ENCODE measurements at regions not wholly inside any gene's neighbourhood (a gene's known extent, or its start where the extent isn't known, plus 50 kb on each side); places are given as distances from the start of the nearest gene placed in this dataset.

DNA sequence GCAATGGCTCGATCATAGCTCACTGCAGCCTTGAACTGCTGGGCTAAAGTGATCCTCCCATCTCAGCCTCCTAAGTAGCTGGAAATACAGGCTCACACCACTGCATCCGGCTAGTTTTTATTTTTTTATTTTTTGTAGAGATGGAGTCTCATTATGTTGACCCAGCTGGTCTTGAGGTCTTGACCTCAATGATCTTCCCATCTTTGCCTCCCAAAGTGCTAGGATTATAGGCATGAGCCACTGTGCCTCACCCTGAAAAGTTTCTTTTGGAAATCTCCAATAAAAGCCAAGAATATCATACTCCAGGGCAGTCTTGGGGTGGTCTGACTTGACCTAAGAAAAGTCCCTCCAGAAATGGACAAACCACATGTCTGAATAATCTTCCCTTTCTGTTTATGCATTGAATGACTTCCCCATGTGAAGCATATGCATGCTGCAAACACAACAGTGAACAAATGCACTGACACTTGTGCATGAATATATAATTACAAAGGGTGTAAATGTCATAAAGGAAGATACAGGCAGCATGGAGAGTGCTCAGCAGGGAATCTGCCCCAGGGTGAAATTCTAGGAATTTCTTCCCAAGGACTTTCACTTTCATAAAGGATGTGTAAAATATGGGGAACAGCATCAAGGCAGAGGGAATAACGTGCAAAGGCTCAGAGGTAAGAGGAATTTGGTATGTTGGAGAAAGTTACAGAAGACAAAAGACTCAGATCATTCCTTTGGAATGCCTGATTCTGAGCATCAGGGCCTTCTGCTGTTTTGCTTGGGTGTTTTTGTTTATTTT, 142.4 kb upstream of the LYZL1 start:
- DNase-seq (ENCODE audit: low read depth in 2 of 2): no peak

DNA sequence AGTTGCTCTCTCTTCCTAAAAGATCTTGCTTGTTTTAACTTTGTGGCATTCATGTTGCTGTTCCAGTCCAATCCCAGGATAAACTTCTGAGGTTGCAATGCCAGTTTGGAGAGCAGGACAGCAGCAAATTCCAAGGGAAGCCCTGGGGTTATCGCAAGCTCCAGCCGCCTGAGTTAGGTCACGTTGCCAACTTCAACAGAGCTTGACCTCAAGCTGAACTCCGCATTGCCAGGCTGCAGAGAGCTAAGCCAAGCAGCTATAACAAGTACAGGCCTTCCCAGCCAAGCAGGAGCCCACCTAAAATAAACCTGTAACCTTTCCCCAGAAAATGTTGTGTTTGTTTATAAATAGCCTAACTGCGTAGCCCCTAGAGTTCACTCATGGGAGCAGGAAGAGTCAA, 138.9 kb upstream of the LYZL1 start:
- peak; percentile 25 to 78 for DNase-seq (ENCODE audit: low read depth in 2 of 2)

DNA sequence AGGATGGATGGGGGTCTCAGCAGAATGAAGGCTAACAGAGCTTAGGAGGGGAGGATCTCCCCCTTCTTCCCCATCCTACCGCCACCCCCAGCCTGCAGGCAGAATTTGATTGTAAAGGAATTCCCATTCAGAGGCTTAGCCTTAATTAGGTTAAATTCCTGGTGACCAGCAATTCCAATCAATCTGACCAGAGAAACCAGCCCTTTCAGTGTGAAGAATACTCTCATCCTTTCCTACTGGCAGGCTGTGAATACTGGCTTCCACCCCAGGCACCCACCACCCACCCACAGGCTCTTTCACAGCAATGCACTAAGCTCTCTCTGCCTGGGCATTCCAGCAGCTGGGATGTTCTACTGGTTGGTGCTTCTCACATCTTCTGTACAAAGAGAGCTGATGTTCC, 137.9 kb upstream of the LYZL1 start:
- DNase-seq (ENCODE audit: low read depth in 2 of 2): no peak

DNA sequence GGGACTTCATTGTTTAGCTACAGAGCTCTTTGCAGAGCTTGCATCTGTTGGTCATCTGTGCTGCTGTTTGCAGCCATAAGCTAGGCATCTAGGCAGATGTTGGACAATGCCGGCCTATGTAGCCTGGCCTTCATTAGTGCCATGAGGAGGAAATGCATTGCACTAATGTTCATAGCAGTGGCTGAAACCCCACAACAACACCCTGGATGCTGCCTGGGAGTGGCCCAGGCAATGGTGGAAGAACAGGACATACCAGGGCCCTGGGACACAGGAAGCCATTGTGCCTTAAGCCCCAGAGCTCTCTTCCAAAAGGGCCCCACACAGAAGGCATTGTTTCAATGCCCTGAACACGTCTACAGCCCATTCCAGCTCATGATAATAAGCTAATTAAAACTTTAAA, 131.5 kb upstream of the LYZL1 start:
- DNase-seq (ENCODE audit: low read depth in 2 of 2): no peak

DNA sequence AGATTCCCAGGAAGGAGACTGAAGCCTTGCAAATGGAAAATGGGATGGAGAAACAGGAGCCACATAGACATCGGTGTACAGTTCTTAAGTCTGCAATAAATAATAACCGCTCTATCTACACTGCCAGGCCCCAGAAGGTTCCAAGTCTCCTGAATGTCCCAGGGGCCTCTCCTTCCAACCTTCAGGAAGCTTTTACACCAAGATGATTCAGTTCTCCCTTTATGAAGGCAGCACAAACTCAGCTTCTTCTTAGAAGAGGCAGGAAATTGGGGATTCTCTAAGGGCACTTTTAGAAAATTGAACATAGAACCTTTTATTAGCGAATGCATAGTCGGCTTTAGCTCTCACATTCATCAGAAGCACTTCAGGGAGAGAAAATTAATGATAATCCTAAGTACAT, 130.8 kb upstream of the LYZL1 start:
- no peak for DNase-seq (ENCODE audit: low read depth in 2 of 2)

DNA sequence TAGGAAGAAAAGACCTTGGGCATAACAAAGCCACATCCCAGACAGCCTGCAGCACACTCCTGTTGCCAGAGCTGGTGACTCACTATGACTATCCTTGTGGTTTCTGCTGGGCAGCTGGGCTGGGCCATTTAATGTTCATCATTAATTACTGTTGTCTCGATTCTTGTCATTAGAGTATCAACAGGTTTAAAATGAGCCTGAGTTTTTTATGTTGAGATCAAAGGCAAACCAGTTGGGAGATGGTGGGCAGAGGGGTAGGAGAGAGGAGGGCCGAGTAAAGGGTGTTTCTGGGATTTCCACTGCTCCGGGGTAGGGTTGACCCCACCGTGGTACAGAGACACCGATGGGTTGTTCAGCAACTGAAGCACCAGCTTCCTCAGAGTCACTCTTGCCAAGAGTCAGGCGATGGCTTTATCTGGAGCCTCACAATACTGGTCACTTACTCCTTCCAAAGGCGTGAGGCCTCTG, 128.7 kb upstream of the LYZL1 start:
- DNase-seq (ENCODE audit: low read depth in 2 of 2): peak in 1 of 2 donors; percentile 71

DNA sequence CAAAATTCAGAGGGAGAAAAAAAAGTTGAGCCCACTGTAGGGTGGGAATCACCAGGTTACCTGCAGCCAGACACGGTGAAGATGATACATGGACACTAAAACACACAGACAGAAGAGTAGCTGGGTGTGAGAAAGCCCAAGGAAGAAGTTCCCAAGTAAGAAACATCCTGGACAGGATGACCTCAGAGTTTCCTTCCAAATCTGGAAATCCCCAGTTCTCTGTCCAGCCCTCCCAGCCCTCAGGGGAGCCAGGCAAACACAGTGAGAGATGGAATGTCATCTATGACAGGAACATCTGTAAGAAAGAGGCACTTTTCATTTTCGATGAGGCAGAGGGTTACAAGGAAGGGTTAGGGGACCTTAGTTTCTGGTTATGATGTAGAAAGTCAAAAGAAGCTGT, 125.1 kb upstream of the LYZL1 start:
- peak in 1 of 2 donors; percentile 55 for DNase-seq (ENCODE audit: low read depth in 2 of 2)

DNA sequence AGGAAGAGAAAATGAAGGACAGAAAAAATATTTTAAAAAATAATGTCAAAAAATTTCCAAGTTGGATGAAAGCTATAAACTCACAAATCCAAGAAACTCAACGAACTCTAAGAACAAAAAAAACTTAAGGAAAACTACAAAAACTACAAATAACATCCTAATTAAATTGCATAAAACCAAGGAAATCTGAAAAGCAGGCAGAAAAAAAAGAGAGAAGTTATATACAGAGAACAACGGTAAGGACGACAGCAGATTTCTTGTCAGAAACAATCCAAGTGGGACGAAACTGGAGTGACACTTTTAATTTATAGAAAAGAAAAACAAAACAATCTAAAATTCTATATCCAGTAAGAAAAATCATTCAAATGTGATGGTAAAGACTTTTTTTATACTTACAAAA, 122.2 kb upstream of the LYZL1 start:
- DNase-seq (ENCODE audit: low read depth in 2 of 2): no peak

DNA sequence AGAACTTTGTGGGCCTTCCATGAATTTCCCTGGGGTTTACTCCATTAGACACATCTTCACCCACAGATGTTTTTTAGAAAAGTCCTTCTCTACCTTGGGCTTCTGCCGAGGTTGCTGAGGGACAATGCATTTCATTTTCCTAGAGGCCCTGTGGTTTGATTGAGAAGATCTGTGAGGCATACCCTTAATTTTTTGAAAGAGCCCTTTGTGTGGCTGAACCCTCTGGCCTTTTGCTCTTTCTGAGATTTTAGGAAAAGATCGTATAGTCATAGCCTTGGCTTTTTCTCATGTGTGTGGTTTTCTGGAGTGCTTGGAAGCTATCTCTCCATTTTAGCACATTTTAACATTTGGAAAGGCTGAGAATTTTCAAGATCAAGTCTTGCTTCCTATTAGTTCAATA, 119.8 kb upstream of the LYZL1 start:
- no peak for DNase-seq (ENCODE audit: low read depth in 2 of 2)

DNA sequence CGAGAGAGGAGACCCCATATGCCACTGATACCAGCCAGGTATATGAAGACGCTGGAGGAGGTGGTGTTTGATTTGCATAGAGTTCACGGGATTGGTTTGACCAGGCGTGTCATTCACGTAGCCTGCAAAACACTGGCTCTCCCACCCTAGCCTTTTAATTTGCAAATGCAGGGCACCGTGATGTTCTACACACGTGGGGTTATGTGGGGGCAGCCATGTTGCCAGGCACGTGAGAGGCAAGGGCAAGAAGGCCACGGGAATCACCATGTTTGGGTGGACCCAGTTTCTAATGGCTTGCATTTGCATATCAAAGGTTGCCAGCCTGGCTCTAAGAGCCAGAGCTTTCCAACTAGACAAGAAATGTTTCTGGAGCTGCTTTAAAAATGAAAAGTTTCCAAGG, 117.2 kb upstream of the LYZL1 start:
- no peak for DNase-seq (ENCODE audit: low read depth in 2 of 2)

DNA sequence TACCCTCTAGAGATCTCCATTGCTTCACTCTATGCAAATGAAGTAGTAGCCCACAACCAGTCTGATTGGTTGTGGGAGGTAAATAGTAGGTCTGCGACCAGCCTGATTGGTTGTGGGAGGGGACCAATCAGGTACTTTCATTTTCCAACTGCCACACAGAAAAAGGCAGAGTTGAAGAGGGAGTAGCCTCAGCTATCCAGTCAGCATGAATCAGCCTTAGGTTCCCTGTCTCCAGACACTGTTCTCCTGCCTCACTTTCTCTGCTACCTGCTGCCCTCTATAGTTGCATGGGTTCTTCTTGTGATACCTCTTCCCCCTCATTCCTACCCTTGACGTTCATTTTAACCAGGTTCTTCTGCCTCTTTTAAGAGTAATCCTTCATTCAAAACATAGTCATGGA, 114.5 kb upstream of the LYZL1 start:
- no peak for DNase-seq (ENCODE audit: low read depth in 2 of 2)

DNA sequence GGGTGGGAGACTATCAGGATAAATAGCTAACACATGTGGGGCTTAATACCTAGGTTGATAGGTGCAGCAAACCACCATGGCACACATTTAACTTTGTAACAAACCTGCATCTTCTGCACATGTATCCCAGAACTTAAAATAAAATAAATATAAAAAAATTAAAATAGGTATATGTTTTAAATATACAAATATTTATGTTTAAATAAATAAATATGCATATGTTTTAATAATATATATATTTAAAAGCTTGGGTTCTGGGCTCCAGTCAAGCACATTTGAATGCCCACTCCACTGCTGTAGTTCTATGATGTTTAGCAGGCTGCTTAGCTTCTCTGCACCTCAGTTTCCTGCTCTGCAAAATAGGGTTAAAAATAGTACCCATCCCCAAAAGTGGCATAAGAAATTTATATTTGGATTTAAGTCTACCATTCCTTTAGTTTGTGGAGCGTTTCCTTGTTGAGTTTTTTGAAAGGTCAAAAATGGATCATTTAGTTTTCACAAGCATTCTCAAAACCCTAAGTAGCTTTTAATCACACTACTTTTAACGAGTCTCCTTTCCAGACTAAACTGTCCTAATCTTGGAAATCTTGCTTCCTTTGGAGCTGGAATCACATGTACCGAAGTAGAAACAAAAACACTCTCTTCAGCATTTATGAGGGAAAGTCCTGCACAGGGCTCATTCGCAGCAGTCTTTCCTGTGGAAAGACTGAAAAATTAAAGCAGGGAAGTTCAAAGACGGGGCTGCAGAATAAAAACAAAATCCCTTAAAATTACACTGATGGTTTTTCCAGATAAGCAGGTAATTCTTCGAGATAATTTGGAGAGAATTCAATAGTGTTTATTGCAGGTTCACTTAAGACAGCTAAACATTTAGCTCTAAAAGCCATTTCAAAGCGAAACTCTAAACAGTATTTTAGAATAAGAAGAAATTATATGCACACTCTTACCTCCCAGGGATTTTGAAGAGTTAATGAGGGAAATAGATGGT, 111.7 kb upstream of the LYZL1 start:
- peak in 1 of 2 donors; percentile 33 for DNase-seq (ENCODE audit: low read depth in 2 of 2)

DNA sequence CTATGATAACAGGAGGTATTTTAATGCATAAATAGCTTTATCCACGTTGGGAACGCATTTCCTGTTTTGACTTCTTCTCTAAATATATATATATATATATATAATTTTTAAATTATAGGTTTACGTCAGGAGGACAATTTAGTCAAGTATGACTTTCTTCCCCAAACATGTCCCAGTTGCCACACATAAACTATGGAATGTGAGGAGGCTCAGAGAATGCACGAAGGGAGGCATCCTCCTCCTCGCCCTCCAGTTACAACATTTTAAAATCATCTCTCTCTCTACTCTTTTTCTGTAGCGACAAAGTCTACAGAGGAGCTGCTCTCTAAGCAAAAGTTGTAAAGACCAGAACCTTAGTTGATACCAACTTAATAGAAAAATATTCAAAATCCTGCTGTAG, 106.9 kb upstream of the LYZL1 start:
- no peak for DNase-seq (ENCODE audit: low read depth in 2 of 2)

DNA sequence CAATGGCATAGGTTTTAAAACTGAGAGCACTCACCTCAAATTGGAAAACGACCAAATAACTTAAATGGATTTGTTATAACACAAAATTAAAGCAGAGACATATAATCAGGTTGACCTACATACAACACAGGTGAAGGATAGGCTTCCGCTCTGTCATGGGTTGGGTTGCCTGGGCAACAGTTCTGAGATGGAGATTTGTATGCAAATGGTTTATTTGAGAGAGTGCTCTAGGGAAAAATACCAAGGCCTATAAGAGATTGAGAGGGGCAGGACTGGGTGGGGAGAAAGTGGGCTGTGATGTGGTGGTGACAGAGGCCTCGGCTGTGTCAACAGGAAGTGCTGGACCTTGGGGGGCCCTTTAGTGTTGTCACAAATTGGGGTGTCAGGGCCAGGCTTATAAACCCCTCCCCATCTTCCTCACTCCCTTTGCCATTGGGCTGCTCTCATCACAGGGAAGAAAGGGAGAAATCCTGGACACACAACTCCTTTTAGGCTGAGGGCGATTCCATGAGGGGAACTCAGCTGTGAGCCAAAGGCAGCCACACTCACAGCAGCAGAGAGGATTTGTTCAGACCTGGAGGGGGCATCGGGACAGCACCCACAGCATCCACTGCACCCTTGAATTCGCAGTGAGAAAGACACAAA, 105.4 kb upstream of the LYZL1 start:
- DNase-seq (ENCODE audit: low read depth in 2 of 2): no peak

DNA sequence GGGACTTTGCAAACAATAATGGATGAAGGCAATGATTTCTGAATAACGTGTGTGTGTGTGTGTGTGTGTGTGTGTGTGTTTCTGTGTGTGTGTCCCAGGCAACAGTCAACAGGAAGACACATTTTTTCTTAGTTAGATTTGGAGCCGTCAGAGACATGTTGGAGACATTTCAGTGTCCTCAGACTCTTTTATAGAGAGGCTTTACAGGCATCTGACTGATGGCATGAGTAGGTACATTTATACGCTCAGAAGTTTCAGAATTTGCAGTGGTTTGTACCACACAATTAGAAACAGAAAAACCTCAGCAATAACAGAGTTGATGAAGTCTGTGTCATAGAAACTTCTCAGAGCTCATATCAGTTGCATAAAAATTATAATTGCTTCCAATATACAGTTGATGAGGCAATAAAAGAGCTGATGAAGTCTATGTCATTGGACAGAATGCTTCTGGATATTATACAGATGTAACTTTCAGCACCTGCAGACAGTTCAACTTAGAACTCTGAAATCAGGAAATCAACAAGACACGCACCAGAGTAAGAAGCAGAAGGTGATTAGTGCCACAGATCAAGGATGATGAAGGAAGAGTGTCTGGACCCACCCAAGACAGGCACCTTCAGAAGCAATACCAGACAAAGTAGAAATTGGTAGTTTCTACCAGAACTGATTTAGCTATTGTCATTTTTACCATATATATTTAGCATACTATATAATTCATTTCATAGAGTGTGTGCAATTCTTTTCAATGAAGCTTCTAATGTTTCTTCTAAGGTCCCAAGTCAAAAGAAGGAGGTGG, 104.5 kb upstream of the LYZL1 start:
- no peak for DNase-seq (ENCODE audit: low read depth in 2 of 2)

DNA sequence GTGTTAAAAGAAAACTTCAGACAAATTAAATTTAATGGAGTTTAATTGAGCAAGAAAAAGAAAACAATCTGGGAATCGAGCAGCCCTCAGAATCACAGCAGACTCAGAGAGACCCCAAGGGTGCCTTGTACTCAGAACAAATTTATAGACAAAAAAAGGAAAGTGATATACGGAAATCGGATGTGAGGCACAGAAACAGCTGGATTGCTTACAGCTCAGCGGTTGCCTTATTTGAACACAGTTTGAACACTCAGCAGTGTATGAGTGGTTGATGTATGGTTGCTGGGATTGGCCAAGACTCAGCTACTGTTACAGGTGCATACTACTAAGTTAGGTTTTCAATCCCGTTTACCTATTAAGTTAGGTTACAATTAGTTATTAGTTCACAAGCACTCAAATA, 103.8 kb upstream of the LYZL1 start:
- no peak for DNase-seq (ENCODE audit: low read depth in 2 of 2)

DNA sequence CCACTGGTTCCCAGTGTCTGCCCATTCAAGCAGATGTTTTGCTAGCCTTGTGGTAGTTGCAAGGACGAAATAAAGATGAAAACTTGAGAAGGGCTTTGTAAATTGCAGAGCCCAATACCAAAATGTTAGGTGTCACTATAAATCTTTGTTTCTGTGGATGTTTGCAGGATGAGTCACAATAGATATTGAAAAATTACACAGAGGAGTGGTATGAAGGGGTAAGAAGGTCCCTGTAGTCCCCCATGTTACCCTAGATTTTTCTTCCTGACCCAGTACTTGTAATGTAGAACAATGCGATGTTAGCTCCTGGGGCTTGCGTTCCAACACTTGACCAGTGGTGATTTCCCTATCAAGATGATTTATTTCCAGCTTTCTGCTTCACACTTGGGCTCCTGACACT, 102.6 kb upstream of the LYZL1 start:
- DNase-seq (ENCODE audit: low read depth in 2 of 2): no peak

DNA sequence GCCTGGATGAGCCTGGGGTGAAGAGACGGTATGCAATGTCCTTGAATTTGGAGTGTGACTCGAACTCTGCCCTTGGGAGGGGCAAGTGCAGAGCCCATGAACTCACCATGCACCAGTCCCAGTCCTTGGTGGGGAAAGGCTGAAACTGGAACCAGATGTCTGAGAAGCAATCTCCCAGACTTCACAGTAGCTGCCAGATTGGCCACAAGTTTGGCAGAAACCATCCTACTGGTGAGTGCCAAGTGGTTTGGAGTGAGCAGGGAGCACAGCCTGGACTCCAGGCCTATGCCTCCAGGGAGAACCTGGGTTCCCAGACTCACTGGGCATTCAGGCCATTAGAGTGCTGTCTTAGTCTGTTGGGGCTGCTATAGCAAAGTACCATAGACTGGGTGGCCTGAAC, 99.6 kb upstream of the LYZL1 start:
- DNase-seq (ENCODE audit: low read depth in 2 of 2): no peak

DNA sequence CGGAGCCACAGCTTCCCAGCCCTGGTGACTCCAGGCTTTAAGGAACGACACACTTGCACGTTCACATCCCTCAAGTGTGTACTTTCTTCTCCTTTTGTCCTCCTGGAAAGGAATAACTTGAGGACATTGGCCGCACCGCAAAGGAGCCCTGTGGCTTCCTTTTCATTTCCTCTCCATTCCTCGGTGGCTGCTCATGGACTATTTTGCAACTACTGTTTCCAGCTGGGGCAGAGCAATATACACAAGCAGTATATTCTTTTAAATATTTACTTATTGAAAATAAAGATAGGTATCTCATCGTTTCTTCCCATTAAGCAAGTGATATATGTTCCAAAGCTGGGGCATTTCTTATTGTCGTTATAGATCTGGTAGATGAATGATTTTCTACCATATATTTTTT, 97.2 kb upstream of the LYZL1 start:
- DNase-seq (ENCODE audit: low read depth in 2 of 2): no peak

DNA sequence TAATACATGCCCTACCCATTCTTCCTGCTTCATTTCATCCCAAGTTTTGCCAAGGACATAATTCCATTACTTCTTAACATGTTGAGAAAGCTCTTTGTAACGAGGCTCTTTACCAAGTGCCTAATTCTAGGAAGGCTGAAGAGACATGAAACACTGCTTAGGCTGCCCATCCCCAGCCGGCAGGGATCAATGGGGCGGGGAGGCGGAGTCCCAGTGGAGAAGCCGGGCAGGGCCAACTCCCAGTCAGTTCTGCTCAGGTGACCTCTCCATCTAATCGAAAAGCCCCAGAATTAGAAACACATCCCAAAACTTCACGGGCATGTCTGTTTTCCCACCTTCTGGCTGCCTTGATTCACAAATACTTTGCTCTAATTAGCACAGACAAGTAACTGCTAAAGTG, 89.5 kb upstream of the LYZL1 start:
- DNase-seq (ENCODE audit: low read depth in 2 of 2): no peak

DNA sequence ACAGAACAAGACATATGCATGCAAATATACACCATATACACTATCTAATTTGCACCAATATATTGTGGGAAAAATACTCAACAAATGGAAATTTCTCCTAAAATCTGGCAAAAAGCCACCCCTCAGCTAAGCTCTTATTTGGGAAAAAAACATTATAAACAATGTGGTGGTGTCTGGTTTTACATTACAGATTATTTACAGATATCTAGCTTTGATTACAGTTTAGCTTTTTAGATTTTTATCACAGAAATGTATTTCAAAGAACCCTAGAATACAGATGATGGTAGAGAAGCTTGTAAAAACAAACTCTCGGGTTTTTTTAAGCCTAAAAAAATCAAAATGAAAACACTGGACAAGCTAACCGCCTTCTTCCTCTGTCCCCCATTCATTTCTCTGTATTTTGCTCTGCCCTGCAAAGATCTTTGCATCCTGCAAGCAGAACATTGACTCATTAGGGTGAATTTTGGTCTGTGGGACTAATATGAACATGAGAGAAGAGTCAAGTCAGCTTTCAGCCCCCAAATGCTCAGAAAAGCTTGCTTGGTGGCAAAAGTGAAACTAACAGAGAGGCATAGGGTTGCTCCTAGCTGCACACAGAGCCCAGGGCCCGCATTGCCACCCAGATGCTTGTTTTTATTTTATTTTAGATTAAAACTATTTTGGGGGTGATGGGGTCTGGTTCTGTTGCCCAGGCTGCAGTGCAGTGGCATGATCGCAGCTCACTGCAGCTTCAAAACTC, 88.8 kb upstream of the LYZL1 start:
- DNase-seq (ENCODE audit: low read depth in 2 of 2): no peak
